ENCODE measurements at regions not wholly inside any gene's neighbourhood (a gene's known extent, or its start where the extent isn't known, plus 50 kb on each side); places are given as distances from the start of the nearest gene placed in this dataset.

GRCh38 chr5:93158841-93159240, 422.2 kb downstream of the NR2F1-AS1 start:
- no peak for DNase-seq

- no peak for DNase-seq
Observed at GRCh38 chr5:93156566-93156965, 424.5 kb downstream of the NR2F1-AS1 start.

GRCh38 chr5:93154535-93154934, 426.5 kb downstream of the NR2F1-AS1 start:
- DNase-seq, result no peak

GRCh38 chr5:93153461-93153860, 427.6 kb downstream of the NR2F1-AS1 start:
- no peak for DNase-seq

- no peak for DNase-seq
Observed at GRCh38 chr5:93151896-93152295, 429.1 kb downstream of the NR2F1-AS1 start.

- no peak for DNase-seq
Observed at GRCh38 chr5:93151121-93151520, 429.9 kb downstream of the NR2F1-AS1 start.

GRCh38 chr5:93150311-93151012, 430.6 kb downstream of the NR2F1-AS1 start:
- DNase-seq, result no peak

GRCh38 chr5:93145767-93146166, 435.3 kb downstream of the NR2F1-AS1 start:
- no peak for DNase-seq

GRCh38 chr5:93145019-93145418, 436.0 kb downstream of the NR2F1-AS1 start:
- no peak for DNase-seq

- no peak for DNase-seq
Observed at GRCh38 chr5:93141969-93142368, 439.1 kb downstream of the NR2F1-AS1 start.

- no peak for DNase-seq
Observed at GRCh38 chr5:93130624-93131490, 450.2 kb downstream of the NR2F1-AS1 start.

GRCh38 chr5:93126634-93127033, 454.4 kb downstream of the NR2F1-AS1 start:
- no peak for DNase-seq

GRCh38 chr5:93123127-93123526, 457.9 kb downstream of the NR2F1-AS1 start:
- DNase-seq, result no peak

- DNase-seq, result no peak
Observed at GRCh38 chr5:93122446-93122845, 458.6 kb downstream of the NR2F1-AS1 start.

- no peak for DNase-seq
Observed at GRCh38 chr5:93120771-93121170, 460.2 kb downstream of the NR2F1-AS1 start.

GRCh38 chr5:93120051-93120450, 461.0 kb downstream of the NR2F1-AS1 start:
- no peak for DNase-seq

- DNase-seq, result no peak
Observed at GRCh38 chr5:93117751-93118531, 463.1 kb downstream of the NR2F1-AS1 start.

- DNase-seq, result no peak
Observed at GRCh38 chr5:93107805-93108520, 473.1 kb downstream of the NR2F1-AS1 start.

- no peak for DNase-seq
Observed at GRCh38 chr5:93107141-93107540, 473.9 kb downstream of the NR2F1-AS1 start.

GRCh38 chr5:93101661-93102060, 479.4 kb downstream of the NR2F1-AS1 start:
- no peak for DNase-seq

- DNase-seq, result no peak
Observed at GRCh38 chr5:93100976-93101375, 480.0 kb downstream of the NR2F1-AS1 start.

GRCh38 chr5:93100428-93100827, 480.6 kb downstream of the NR2F1-AS1 start:
- DNase-seq, result no peak

GRCh38 chr5:93099902-93100347, 481.1 kb downstream of the NR2F1-AS1 start:
- DNase-seq, result no peak
